ENCODE measurements at regions not wholly inside any gene's neighbourhood (a gene's known extent, or its start where the extent isn't known, plus 50 kb on each side); places are given as distances from the start of the nearest gene placed in this dataset.
"Not testable (repeated sequence)": the region's sequence is repeated elsewhere in the genome, so short reads cannot be mapped to it uniquely, and the experiment has no call there.

- DNase-seq (ENCODE audit: low read depth) = no peak
Observed at GRCh38 chr2:139550873-139551272, 770.7 kb upstream of the NXPH2 start.

- no peak for DNase-seq (ENCODE audit: low read depth)
Observed at GRCh38 chr2:139550341-139550740, 770.2 kb upstream of the NXPH2 start.

- DNase-seq (ENCODE audit: low read depth) = no peak
Observed at GRCh38 chr2:139544186-139544851, 764.1 kb upstream of the NXPH2 start.

GRCh38 chr2:139538332-139539020, 758.3 kb upstream of the NXPH2 start:
- not testable (repeated sequence) for DNase-seq (ENCODE audit: low read depth)

GRCh38 chr2:139529080-139529479, 748.9 kb upstream of the NXPH2 start:
- no peak for DNase-seq (ENCODE audit: low read depth)

GRCh38 chr2:139526781-139527180, 746.6 kb upstream of the NXPH2 start:
- no peak for DNase-seq (ENCODE audit: low read depth)

GRCh38 chr2:139518321-139518720, 738.1 kb upstream of the NXPH2 start:
- no peak for DNase-seq (ENCODE audit: low read depth)

GRCh38 chr2:139514951-139515350, 734.8 kb upstream of the NXPH2 start:
- DNase-seq (ENCODE audit: low read depth) = no peak

GRCh38 chr2:139495851-139496250, 715.7 kb upstream of the NXPH2 start:
- no peak for DNase-seq (ENCODE audit: low read depth)

GRCh38 chr2:139492131-139492680, 712.0 kb upstream of the NXPH2 start:
- no peak for DNase-seq (ENCODE audit: low read depth)

GRCh38 chr2:139480161-139480650, 700.0 kb upstream of the NXPH2 start:
- no peak for DNase-seq (ENCODE audit: low read depth)

GRCh38 chr2:139478165-139478914, 698.1 kb upstream of the NXPH2 start:
- DNase-seq (ENCODE audit: low read depth) = no peak

- DNase-seq (ENCODE audit: low read depth) = no peak
Observed at GRCh38 chr2:139477618-139478017, 697.4 kb upstream of the NXPH2 start.

GRCh38 chr2:139469985-139470384, 689.8 kb upstream of the NXPH2 start:
- no peak for DNase-seq (ENCODE audit: low read depth)

- no peak for DNase-seq (ENCODE audit: low read depth)
Observed at GRCh38 chr2:139465789-139466188, 685.6 kb upstream of the NXPH2 start.

GRCh38 chr2:139457873-139458272, 677.7 kb upstream of the NXPH2 start:
- DNase-seq (ENCODE audit: low read depth) = no peak

GRCh38 chr2:139454251-139454650, 674.1 kb upstream of the NXPH2 start:
- DNase-seq (ENCODE audit: low read depth) = no peak

- no peak for DNase-seq (ENCODE audit: low read depth)
Observed at GRCh38 chr2:139439100-139439499, 658.9 kb upstream of the NXPH2 start.

GRCh38 chr2:139438478-139438877, 658.3 kb upstream of the NXPH2 start:
- DNase-seq (ENCODE audit: low read depth) = no peak

GRCh38 chr2:139427164-139427563, 647.0 kb upstream of the NXPH2 start:
- no peak for DNase-seq (ENCODE audit: low read depth)

GRCh38 chr2:139424101-139424500, 643.9 kb upstream of the NXPH2 start:
- no peak for DNase-seq (ENCODE audit: low read depth)

- DNase-seq (ENCODE audit: low read depth) = no peak
Observed at GRCh38 chr2:139411236-139411635, 631.0 kb upstream of the NXPH2 start.

GRCh38 chr2:139410833-139411174, 630.6 kb upstream of the NXPH2 start:
- not testable (repeated sequence) for DNase-seq (ENCODE audit: low read depth)
